ENCODE measurements at regions not wholly inside any gene's neighbourhood (a gene's known extent, or its start where the extent isn't known, plus 50 kb on each side); places are given as distances from the start of the nearest gene placed in this dataset.
"Not testable (repeated sequence)": the region's sequence is repeated elsewhere in the genome, so short reads cannot be mapped to it uniquely, and the experiment has no call there.

DNA sequence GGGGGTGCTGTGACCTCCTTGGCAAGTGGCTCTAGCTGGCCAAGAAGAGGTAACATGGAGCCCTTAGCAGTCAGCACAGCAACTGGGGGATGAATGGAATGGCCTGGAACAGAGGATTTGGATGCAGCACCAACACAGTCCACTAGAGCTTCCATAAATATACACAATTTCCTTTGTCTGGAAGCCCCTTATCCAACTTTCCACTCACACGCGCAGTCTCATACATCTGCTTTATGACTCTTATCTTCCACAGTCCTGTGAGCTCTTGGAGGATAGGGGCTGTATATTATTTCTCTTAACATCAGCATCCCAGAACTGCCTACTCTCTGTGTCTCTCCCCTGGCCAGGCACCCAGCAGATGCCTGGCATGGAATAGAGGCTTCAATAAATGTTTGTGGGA is 235.6 kb upstream of the MAF start:
- Mint-ChIP-seq H3K27ac (no peak overlapping the region), H3K9me3 (no peaks in the 10 kb centered on the region), H3K36me3 (ENCODE audit: low read depth) (no peaks in the 10 kb centered on the region), H3K4me1 (ENCODE audit: low read depth) (no peaks in the 10 kb centered on the region), H3K27me3 (ENCODE audit: insufficient read depth) (no peaks in the 10 kb centered on the region), H3K4me3 (no peak overlapping the region)
- DNase-seq (ENCODE audit: low spot score), result no peak
- intact Hi-C loops (cut with micrococcal nuclease), result no loop called here

DNA sequence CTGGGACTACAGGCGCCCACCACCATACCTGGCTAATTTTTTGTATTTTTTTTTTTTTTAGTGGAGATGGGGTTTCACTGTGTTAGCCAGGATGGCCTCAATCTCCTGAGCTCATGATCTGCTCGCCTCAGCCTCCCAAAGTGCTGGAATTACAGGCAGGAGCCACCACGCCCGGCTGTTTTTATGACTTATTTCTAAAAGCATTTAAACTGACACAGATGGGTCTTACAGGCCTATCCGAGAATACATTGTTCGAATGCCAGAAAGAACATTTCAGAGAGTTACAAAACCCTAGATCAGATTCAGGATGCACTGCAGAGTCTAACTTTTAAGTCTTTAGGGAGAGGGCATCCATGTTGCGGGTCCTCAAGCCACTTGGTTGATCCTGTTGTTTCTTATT is 234.7 kb upstream of the MAF start:
- no peak overlapping the region for H3K4me3 Mint-ChIP-seq
- no peak overlapping the region for H3K27ac Mint-ChIP-seq
- DNase-seq (ENCODE audit: low spot score), result no peak
- H3K27me3 Mint-ChIP-seq (ENCODE audit: insufficient read depth), result no peaks in the 10 kb centered on the region
- H3K4me1 Mint-ChIP-seq (ENCODE audit: low read depth), result no peaks in the 10 kb centered on the region
- intact Hi-C loops (cut with micrococcal nuclease), result no loop called here
- no peaks in the 10 kb centered on the region for H3K9me3 Mint-ChIP-seq
- H3K36me3 Mint-ChIP-seq (ENCODE audit: low read depth), result no peaks in the 10 kb centered on the region

DNA sequence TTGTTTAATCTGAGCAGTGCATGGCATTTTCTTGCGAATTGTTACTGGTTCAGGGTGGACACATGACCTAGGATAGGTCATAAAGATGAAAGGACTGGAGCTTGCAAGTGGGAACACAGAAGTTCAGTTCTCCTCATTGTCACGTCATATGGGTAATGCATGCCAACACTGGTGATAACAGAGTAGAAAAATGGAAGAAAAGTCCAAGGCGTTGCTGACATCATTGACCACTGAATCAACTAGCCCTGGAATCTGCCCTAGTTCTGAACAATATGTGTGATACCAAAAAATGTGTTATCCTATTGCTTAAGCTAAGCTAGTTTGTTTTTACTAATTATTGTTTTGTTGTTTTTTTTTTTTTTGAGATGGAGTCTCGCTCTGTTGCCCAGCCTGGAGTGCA is 234.2 kb upstream of the MAF start:
- H3K27me3 Mint-ChIP-seq (ENCODE audit: insufficient read depth), result no peaks in the 10 kb centered on the region
- H3K36me3 Mint-ChIP-seq (ENCODE audit: low read depth), result no peaks in the 10 kb centered on the region
- H3K9me3 Mint-ChIP-seq, result no peaks in the 10 kb centered on the region
- H3K4me3 Mint-ChIP-seq, result no peak overlapping the region
- H3K27ac Mint-ChIP-seq, result no peak overlapping the region
- intact Hi-C loops (cut with micrococcal nuclease), result no loop called here
- no peak for DNase-seq (ENCODE audit: low spot score)
- H3K4me1 Mint-ChIP-seq (ENCODE audit: low read depth), result no peaks in the 10 kb centered on the region

DNA sequence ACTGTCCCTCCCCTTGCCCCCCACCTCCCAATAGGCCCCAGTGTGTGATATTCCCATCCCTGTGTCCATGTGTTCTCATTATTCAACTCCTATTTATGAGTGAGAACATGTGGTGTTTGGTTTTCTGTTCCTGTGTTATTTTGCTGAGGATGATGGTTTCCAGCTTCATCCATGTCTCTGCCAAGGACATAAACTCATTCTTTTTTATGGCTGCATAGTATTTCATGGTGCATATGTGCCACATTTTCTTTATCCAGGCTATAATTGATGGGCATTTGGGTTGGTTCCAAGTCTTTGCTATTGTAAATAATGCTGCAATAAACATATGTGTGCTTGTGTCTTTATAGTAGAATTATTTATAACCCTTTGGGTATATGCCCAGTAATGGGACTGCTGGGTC is 233.5 kb upstream of the MAF start:
- intact Hi-C loops (cut with micrococcal nuclease); H3K4me3 Mint-ChIP-seq: not testable (repeated sequence)

GRCh38 chr16:79833559-79833958 is 233.0 kb upstream of the MAF start:
- intact Hi-C loops (cut with micrococcal nuclease), result no loop called here
- no peaks in the 10 kb centered on the region for H3K9me3 Mint-ChIP-seq
- H3K27ac Mint-ChIP-seq, result no peak overlapping the region

More for the DNA sequence above, 233.5 kb upstream of the MAF start:
- not testable (repeated sequence) for H3K27me3 Mint-ChIP-seq (ENCODE audit: insufficient read depth); H3K9me3 Mint-ChIP-seq; H3K27ac Mint-ChIP-seq; DNase-seq (ENCODE audit: low spot score); H3K36me3 Mint-ChIP-seq (ENCODE audit: low read depth); H3K4me1 Mint-ChIP-seq (ENCODE audit: low read depth)

GRCh38 chr16:79826732-79827475 is 226.4 kb upstream of the MAF start:
- Mint-ChIP-seq H3K36me3 (ENCODE audit: low read depth) (no peaks in the 10 kb centered on the region), H3K9me3 (no peaks in the 10 kb centered on the region), H3K4me3 (no peak overlapping the region), H3K4me1 (ENCODE audit: low read depth) (no peaks in the 10 kb centered on the region), H3K27me3 (ENCODE audit: insufficient read depth) (peaks cover 8% of the 10 kb centered on the region), H3K27ac (no peak overlapping the region)
- intact Hi-C loops (cut with micrococcal nuclease), result no loop called here
- no peak for DNase-seq (ENCODE audit: low spot score)

More at GRCh38 chr16:79833559-79833958, 233.0 kb upstream of the MAF start:
- H3K27me3 Mint-ChIP-seq (ENCODE audit: insufficient read depth), result peaks cover 2% of the 10 kb centered on the region
- DNase-seq (ENCODE audit: low spot score), result no peak
- H3K36me3 Mint-ChIP-seq (ENCODE audit: low read depth), result no peaks in the 10 kb centered on the region
- no peak overlapping the region for H3K4me3 Mint-ChIP-seq
- no peaks in the 10 kb centered on the region for H3K4me1 Mint-ChIP-seq (ENCODE audit: low read depth)

- no peak overlapping the region for H3K4me3 Mint-ChIP-seq
- intact Hi-C loops (cut with micrococcal nuclease), result no loop called here
These were observed 224.5 kb upstream of the MAF start for GRCh38 chr16:79825002-79825401.

DNA sequence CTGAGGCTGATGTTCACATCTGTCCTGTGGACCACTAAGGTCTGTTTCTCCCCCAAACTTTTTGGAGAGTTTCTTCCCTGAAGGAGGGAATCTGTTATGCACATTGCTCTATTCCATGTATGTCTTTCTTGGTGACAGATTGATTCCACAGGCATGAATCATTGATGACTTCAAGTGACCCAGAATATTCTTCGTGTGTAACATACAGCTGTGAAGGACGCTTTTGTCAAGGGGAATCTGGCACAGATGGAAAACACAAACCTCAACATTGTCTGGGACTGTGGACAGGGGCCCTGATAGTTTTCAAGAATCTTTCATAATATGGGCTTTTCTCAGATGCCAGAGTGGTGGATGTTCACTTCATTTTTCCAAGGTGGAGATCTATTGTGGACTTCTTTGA is 223.1 kb upstream of the MAF start:
- intact Hi-C loops (cut with micrococcal nuclease), result no loop called here
- Mint-ChIP-seq H3K4me1 (ENCODE audit: low read depth) (no peaks in the 10 kb centered on the region), H3K27ac (no peak overlapping the region), H3K4me3 (no peak overlapping the region), H3K27me3 (ENCODE audit: insufficient read depth) (peaks cover 9% of the 10 kb centered on the region), H3K36me3 (ENCODE audit: low read depth) (no peaks in the 10 kb centered on the region), H3K9me3 (no peaks in the 10 kb centered on the region)
- DNase-seq (ENCODE audit: low spot score), result no peak

More at GRCh38 chr16:79825002-79825401, 224.5 kb upstream of the MAF start:
- Mint-ChIP-seq H3K27me3 (ENCODE audit: insufficient read depth) (peaks cover 11% of the 10 kb centered on the region), H3K9me3 (no peaks in the 10 kb centered on the region), H3K4me1 (ENCODE audit: low read depth) (no peaks in the 10 kb centered on the region), H3K27ac (no peak overlapping the region), H3K36me3 (ENCODE audit: low read depth) (no peaks in the 10 kb centered on the region)
- DNase-seq (ENCODE audit: low spot score), result no peak

DNA sequence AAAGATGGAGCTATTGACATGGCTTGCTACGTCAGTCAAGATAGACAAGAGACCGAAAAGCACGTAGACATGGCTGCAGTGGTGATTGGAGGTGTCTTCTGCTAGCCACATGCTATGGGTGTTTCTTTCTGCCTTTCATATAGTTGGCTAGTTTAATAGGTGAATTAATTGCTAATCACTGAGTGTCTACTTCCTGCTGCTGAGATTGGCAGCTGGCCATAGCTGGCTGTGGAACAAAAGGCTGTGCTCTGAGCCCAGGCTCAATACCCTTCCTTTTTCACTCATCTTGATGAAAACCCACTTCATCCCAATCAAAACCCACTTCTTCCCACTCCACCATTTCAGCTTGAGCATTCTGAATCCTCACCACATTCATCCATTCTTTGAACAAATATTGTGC is 221.4 kb upstream of the MAF start:
- no peaks in the 10 kb centered on the region for H3K9me3 Mint-ChIP-seq
- peaks cover 11% of the 10 kb centered on the region for H3K27me3 Mint-ChIP-seq (ENCODE audit: insufficient read depth)
- no peak for DNase-seq (ENCODE audit: low spot score)
- H3K27ac Mint-ChIP-seq, result no peak overlapping the region
- no peak overlapping the region for H3K4me3 Mint-ChIP-seq
- no peaks in the 10 kb centered on the region for H3K36me3 Mint-ChIP-seq (ENCODE audit: low read depth)
- no peaks in the 10 kb centered on the region for H3K4me1 Mint-ChIP-seq (ENCODE audit: low read depth)
- intact Hi-C loops (cut with micrococcal nuclease), result no loop called here

DNA sequence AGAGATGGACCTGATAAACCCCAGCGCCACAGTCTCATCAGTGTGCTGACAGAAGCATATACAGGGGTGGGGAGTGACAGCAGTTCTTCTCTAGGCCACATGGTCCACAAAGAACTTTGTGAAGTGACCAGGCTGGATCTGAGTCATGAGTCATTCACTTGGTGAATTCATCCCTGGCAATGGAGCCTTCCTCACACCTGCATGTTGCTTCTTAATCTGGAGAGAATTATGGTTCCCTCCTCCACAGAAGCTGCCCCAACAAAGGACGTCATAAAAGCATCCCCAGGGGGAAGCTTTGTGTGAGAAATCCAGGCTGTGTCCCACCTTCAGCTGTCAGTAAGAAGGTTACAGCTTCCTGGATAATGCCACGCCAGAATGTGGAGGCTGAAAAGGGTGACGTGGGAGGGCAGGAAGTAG is 215.6 kb upstream of the MAF start:
- DNase-seq (ENCODE audit: low spot score), result no peak
- H3K36me3 Mint-ChIP-seq (ENCODE audit: low read depth), result no peaks in the 10 kb centered on the region
- no peaks in the 10 kb centered on the region for H3K9me3 Mint-ChIP-seq
- no peak overlapping the region for H3K4me3 Mint-ChIP-seq
- H3K27ac Mint-ChIP-seq, result no peak overlapping the region
- H3K4me1 Mint-ChIP-seq (ENCODE audit: low read depth), result no peaks in the 10 kb centered on the region
- intact Hi-C loops (cut with micrococcal nuclease), result no loop called here
- H3K27me3 Mint-ChIP-seq (ENCODE audit: insufficient read depth), result peaks cover 9% of the 10 kb centered on the region

DNA sequence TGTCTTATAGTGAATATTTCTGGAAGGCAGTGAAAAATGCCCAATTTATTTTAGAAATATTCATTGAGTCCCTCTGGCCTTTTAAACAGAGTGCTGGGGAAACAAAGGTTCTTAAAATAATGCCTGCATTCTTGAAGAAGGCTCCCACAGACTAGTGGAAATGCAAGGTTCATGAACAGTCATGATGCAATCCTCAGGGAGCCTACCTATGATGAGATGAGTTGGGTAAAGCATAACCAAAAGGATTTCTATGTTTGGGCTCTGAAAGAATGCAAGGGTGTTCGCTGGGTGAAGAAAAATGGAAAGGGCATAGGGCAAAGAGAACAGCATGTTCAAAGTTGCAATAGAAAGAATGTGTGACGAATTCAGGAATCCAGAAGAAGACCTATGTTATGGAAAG is 214.5 kb upstream of the MAF start:
- intact Hi-C loops (cut with micrococcal nuclease), result no loop called here
- Mint-ChIP-seq H3K4me3 (no peak overlapping the region), H3K36me3 (ENCODE audit: low read depth) (no peaks in the 10 kb centered on the region), H3K27ac (no peak overlapping the region), H3K4me1 (ENCODE audit: low read depth) (no peaks in the 10 kb centered on the region), H3K27me3 (ENCODE audit: insufficient read depth) (peaks cover 9% of the 10 kb centered on the region), H3K9me3 (no peaks in the 10 kb centered on the region)
- DNase-seq (ENCODE audit: low spot score), result no peak

DNA sequence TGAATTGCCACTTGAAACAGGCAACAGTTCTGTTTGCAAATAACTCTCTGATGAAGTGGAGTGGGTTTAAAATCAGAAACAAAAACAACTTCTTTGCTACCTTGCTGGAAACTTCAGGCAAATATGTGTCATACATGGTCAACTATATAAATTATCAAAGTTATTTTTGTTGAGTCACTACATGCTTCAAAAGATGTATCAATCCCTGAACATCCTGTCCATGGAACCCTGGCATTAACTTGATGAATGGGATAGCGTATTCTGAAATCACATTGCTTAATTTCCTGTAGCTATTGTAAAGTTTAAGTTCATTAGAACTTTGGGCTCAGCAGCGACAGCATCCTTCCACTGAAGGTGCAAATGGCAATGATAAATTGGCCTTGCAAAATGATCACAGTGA is 213.6 kb upstream of the MAF start:
- H3K27ac Mint-ChIP-seq, result no peak overlapping the region
- H3K9me3 Mint-ChIP-seq, result peaks cover 3% of the 10 kb centered on the region
- DNase-seq (ENCODE audit: low spot score), result no peak
- intact Hi-C loops (cut with micrococcal nuclease), result no loop called here
- no peaks in the 10 kb centered on the region for H3K4me1 Mint-ChIP-seq (ENCODE audit: low read depth)
- no peak overlapping the region for H3K4me3 Mint-ChIP-seq
- peaks cover 9% of the 10 kb centered on the region for H3K27me3 Mint-ChIP-seq (ENCODE audit: insufficient read depth)
- no peaks in the 10 kb centered on the region for H3K36me3 Mint-ChIP-seq (ENCODE audit: low read depth)

DNA sequence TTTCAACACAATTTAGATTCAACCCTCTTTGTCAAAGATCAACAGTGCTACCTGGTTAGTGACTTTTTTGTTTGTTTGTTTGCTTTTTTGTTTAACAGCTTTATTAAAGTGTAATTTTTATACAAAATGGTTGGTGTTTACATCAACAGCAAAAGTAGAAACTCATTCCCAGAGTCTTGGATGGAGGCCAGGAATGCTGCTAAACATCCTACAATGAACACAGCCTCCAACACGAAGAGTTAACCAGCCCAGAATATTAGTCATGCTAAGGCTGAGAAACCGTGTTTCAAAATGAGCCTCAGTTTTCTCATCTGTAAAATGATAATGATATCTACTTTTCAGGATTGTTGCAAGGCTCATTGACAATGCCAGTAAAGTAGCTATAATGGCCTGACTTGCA is 211.0 kb upstream of the MAF start:
- Mint-ChIP-seq H3K36me3 (ENCODE audit: low read depth) (no peaks in the 10 kb centered on the region), H3K27me3 (ENCODE audit: insufficient read depth) (peaks cover 9% of the 10 kb centered on the region), H3K27ac (no peak overlapping the region), H3K4me3 (no peak overlapping the region), H3K4me1 (ENCODE audit: low read depth) (no peaks in the 10 kb centered on the region), H3K9me3 (peaks cover 5% of the 10 kb centered on the region)
- no peak for DNase-seq (ENCODE audit: low spot score)
- intact Hi-C loops (cut with micrococcal nuclease), result no loop called here
